GM21529 (cell line): ENCODE measurements at regions not wholly inside any gene's neighbourhood (a gene's known extent, or its start where the extent isn't known, plus 50 kb on each side); places are given as distances from the start of the nearest gene placed in this dataset.
A peak's percentile ranks its signal among the peaks of the same experiment; 100 is the strongest.

ENCODE experiments used
- ATAC-seq: cut with Tn5 transposase; IDR thresholded peaks from one replicate; pipeline ENCODE4 v1.9.1; 2021; ENCODE audit not compliant: unreplicated experiment

DNA sequence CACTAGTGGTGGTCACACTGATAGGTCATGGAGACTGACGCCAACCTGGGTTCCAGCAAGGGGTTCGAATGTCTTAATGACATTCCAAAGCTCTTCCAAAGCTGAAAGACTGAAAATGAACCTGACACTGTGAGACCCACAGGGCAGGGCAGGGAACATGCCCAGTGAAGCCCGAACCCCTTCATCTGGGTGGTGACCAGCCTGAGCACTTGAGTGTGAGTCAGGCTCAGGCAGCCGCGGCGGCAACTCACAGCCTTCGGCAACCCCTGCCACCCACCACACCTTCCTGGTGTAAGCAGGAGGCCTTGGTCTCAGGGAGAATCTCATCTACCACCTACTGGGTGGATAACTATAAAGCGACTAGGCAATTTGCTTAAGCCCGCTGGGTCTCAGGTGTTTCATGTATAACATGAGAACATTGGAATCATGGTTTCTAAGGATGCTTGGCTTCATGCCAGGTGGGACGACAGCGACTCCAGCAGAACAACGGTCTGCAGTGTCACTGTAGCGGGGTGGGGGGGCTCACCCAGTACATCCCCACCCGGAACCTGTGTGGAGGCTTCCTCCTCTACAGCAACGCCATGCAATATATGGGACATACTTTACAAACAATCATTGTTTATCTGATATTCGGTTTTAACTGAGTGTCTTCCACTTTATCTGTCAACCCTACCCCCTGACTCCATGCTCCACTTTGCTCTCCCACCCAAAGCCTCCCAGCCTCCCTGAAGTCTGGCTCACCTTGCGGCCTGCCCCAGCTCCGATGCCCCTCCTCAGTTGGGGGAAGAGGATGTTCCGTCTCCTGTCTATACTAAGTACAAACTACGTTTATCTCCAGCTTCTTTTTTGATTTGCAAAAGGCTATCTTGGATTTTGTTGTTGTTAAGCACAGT is 125.0 kb upstream of the MEF2A start:
- no peak for ATAC-seq

DNA sequence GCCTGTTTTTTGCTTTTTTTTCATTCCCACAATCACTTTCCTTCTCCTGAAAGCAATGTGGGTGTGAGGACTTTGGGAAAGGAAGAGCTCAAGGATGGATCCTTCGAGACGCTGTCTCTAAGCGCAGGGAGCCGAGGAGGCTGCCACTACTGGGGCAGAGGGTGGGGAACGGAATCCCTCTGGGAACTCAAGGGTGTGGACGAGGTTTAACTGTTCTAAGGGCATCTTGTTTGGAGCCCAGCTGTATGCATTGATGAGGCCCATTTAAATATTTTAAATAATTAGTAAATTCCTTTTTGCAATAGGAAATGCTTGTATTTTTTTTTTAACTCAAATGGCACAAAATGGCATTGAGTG is 124.4 kb upstream of the MEF2A start:
- ATAC-seq, result no peak

DNA sequence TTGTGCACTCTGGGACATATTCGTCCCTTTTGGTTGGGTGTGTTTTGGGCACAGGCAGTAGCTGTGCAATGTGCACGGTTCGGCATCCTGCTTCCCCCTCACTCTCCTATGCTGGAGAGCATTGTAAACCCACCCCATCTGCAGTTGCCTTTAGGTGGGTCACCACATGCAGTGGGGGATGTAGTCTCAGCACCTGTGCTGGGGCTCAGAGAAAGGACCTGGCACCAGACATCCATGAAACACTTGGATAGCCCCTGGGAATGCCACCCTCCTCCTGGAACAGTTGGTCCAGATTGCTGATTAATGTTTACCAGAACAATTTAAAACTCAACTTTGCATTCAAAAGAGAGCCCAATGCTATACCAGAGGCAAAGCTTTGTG is 123.9 kb upstream of the MEF2A start:
- no peak for ATAC-seq

DNA sequence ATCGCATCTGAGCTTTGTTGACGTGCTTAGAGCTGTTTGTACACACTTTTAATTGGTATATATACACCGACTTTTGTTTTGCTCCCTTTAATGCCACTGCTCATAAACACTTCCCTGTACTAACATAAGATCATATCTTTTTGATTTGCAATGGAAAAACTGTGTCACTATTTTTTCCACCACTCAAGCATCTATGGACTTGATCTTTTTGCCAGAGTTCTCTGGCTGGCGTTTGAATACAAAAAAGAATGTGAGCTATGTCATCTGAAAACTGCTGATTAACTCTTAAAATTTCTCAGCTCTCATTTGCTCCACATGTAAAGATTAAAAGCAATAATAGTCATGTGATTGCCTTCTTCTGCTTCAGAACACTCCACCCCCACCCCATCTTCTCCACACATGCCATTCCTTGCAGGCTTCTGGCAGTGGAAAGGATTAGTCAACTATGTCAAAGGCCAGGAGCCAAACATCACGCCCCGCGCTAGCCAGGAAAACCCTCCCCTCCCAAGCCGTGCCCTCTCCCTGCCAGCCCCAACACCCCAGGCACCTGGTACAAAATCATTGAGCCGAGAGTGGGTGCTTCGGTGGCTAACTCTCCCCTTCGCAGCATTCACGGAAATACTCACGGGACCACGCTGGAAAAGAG is 123.4 kb upstream of the MEF2A start:
- no peak for ATAC-seq

DNA sequence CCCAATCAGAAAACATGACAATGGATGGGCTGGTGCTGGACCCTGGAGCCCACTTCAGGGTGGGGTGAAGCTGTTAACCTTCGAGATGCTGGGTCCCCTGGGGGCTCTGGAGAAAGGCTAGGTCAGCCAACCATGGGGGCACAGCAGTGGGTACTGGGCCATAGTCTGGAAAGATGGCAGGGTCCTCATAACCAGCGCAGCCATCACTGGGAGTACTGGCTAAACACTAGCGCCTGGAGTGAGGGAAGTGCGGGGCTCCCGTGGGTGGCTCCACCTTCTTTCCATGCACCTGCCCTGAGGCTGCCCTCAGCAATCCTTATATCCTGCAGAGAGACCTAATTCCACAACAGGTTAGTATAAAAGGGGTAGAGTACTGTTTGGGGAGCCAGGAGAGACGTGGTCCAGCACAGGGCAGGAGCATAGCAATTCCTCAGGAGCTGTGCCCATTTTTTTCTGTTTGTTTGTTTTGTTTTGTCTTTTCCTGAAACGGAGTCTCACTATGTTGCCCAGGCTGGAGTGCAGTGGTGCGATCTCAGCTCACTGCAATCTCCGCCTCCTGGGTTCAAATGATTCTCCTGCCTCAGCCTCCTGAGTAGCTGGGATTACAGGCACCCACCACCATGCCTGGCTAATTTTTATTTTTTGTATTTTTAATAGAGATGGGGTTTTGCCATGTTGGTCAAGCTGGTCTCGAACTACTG is 122.6 kb upstream of the MEF2A start:
- ATAC-seq, result no peak

DNA sequence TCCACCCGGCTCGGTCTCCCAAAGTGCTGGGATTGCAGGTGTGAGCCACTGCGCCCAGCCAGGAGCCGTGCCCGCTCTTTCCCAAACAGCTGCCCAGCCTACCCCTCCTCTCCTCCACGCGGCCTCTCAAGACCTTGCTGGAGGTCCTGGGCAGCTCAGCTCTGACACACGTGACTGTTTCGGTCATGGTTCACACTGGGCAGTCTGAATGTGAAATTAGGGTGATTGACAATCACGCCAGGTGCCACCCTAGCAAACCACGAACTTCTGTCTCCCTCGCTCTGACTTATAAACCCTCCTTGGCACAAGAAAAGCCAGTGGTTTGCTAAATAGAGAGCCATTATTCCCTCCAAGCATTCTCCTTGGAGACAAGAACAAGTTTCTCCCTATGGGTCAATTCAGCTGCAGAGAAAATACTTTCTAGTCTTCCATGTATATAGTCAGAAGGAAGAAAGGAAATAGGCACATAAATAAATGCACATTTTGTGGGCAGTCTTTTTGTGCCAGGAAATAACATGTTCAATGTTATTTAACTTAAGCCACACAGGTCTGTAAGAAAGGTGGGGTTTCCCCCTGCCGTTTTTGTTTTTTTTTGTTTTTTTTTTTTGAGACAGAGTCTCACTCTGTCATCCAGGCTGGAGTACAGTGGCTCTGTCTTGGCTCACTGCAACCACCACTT is 121.9 kb upstream of the MEF2A start:
- ATAC-seq, result no peak

DNA sequence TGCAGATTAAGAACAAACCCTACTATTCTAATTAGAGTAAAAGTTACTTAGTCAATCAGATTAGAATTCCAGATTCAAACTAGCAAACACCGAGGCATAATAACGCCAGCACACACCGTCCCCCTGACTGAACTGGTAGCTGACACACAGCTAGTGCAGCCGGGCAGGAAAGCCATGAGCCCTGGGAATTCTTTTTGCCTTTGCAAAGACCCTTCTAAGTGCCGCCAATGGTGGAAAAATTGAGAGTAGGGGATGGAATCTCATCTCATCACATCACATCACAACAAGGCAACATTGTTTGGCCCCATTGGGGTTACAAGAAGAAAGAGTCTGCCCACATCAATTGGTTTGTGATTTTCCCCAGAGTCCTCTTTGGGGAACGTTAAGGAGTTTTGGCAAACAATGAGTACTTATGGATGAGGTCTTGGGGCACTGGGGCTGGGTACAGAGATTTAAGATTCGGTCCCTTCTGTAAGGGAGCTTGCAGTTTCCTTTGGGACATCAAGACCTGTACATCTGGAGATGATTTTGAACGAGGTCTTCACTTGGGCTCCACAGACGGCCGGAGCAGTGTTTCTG is 120.4 kb upstream of the MEF2A start:
- ATAC-seq, result no peak

DNA sequence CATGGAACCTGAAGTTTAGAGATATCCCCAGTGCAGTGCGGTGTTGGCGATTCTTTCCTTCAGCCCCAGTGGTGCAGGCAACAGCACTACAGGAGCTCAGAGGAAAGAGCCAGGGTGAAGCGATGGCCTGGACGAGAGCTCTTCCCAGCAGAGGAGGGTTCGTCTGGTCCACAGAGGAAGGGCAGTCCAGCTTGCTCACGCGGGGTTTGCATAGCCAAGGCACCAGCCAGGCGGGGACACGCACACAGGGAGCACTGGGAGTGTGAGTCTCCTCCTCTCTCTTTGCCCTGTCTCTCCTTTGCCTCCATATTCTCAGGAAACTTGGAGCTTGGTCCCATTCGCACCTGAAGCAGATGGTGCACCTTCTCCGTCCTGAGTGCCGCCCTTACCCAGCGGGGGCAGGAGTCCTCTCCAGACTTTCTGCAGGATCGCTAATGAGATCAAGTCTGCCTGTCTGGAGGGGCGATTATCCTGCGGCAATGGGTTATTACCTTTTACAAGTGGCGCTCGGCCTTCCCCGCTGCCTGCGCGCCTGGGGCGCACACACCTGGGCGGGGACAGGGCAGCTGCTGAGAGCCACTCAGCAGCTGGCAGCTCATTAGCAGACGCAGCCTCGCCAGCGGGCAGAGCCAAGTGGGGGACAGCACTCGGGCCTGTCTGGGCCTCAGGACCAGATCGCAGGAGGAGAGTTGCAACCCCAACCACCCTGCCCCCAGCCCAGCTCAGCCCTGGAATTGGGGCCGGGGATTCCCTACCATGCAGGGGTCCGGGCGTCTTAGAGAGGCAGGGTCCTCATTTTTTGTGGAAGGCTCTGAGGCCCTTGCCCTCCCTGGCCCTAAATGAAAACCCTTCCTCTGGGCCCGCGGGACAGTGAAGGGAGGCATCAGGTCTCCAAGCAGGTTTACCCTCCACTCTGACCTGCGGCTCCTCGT is 119.0 kb upstream of the MEF2A start:
- ATAC-seq, result no peak

DNA sequence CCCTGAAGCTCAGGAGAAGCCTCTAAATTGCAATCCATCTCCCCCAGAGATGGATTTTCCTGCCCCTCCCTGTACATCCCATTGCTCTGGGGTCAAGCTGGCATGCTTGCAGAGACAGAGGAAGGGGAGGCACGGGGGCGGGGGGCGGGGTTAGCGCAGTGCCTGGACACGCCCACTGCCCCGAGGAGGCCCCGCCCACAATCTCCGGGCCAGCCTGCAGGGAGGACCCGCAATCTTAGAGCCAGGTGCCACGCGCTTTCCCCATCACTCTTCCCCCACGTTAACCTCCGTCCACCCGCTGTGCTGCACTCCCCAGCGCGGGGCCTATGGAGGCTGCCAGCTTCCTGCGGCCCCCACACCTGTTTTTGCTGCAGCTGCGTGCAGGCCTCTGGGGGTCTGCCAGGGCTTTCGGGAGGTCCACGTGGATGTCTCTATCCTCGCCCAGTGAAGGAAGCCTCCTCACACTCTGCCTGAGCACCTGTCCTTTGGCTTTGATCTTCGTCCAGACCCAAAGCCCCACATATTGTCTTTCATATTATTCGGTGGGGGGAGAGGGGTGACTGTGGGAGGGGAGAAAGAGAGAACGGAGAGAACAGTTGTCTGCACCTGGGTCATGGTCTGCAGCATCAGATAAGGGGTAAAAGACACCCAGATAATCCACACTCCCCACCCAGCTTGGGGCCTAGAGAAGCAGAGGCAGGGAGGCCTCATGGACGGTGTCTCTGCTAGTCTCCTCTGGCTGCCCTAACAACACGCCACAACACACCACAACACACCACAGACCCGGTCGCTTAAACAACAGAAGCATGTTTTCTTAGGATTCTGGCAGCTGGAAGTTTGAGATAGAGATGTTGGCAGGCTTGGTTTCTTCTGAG is 118.0 kb upstream of the MEF2A start:
- ATAC-seq, result no peak

DNA sequence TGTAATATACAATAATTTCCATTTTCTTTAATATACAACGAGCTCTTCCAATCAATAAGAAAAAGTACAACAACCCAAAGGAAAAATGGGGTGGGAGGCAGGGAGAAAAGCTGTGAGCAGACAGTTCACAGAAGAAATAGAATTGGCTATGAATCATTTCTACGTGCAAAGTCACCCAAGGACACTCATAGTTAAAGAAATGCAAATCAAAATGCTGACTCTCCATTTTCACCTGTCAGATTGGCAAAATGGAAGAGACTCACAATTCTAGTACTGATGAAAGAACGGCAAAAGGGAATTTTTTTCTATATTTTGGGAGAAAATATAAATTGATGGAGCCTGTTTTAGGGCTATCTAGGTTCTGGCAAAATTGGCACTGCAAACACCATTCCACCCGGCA is 116.3 kb upstream of the MEF2A start:
- ATAC-seq, result no peak

DNA sequence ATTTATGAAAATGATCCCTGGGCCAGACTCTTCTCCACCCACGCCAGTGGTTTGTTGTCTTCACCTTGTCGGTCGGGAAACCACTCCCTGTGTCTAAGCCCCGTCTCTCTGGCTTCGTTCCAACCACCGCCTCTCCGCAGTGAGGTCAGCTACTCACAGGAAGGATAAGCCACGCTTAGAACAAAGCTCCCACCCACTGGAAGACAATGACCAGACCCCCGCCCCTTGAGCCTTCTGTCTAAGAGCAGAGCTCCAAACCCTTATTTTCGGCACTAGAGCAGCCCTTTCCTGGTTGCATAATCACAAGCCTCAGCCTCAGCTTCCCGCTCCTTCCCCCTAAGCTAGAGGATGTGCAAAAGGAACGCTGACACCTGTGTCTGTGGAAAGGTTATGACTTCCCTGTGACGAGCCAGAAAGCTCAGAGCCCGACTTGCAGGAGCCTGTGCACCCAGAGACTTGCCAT is 114.9 kb upstream of the MEF2A start:
- peak; percentile 47 for ATAC-seq

DNA sequence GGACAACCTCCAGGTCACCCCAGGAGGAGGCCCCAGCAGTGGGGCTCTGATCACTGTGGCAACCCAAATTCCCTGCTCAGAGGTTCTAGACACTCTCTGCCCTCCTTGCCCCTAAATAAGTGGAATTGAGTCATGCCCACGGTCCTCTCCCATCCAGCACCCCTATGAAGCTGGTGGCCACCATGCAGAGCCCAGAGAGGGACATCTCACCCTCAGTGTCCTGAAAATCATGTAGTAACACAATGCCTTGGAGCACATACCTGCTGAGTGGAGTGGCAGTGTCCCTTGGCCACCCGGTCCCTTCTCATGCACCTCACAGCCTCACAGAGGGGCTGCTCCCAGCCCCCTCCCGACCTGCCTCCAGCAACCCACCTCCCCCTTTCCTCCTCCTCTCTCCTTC is 114.3 kb upstream of the MEF2A start:
- ATAC-seq, result no peak

DNA sequence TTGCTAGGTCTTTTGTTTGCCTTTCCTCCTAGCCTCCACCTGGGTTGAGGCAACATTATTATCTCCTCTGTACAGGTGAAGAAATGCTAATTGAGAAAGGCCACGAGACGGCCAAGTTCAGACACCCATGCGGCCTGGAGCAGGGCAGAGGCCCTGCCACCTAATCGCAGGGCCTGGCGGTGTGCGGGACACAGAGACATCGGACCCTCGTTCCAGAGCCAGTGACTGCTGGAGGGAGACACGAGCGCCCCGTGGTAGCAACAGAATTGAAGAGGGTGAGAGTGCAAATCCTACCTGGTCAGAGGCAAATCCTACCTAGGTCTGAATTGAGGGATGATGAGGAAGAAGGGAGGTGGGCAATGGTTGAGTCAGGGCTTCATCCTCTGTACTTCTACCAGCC is 113.8 kb upstream of the MEF2A start:
- no peak for ATAC-seq

DNA sequence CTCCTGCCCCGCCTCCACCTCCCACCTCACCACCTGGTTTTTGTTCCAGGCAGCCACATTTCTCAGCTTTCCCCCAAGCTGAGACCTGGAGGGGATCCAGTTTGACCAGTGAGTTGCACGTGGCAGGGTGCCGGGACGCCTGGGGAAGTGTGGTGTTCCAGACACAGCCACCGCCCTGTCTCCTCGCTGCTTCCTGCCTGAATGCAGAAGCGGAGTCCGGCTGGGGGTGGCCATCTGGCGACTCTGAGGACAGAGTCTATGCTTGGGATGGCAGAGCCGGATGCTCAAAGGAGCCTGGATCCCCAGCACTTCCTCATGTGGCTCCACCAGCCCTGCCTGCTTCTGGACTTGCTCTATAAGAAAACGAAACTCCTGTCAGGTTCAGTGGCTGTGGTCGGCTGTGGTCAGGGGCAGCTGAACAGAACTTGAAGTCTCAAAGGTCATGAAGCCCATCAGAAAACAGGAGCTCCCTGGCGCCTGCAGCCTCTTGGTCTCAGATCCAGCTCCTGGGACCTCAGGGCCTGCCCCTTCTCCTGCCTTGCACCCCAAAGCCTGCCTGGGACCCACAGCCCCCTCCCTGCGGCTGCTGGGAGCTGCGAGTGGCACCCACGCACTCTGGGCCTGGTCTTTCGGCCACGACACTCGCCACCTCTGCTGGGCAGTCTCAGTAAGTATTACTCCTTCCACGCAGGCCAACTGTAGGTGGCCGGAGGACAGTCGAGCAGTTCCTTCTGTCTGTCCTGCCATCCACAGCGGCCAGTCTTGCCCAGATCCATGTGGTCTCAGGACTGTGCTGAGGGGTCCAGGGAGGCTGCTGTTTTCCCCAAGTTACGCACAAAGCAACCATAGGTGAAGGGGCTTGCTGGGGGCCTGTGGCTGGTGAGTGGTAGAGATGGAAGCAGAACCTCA is 112.8 kb upstream of the MEF2A start:
- peak; percentile 84 for ATAC-seq

DNA sequence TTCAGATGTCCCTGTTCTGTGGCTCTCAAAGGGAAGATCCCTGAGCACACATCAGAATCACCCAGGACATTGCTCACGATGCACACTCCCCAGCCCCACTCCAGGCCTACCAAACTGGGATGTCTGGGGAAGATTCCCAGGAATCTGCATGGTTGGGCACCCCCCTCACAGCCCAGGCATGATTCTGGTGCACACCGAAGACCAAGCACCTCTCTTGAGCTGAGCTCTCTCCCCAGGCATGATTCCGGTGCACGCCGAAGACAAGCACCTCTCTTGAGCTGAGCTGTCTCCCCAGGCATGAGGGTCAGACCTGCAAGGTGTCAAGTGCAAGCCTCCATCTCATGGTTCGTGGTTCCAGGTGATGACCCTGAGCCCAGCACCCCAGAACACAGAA is 112.2 kb upstream of the MEF2A start:
- no peak for ATAC-seq

DNA sequence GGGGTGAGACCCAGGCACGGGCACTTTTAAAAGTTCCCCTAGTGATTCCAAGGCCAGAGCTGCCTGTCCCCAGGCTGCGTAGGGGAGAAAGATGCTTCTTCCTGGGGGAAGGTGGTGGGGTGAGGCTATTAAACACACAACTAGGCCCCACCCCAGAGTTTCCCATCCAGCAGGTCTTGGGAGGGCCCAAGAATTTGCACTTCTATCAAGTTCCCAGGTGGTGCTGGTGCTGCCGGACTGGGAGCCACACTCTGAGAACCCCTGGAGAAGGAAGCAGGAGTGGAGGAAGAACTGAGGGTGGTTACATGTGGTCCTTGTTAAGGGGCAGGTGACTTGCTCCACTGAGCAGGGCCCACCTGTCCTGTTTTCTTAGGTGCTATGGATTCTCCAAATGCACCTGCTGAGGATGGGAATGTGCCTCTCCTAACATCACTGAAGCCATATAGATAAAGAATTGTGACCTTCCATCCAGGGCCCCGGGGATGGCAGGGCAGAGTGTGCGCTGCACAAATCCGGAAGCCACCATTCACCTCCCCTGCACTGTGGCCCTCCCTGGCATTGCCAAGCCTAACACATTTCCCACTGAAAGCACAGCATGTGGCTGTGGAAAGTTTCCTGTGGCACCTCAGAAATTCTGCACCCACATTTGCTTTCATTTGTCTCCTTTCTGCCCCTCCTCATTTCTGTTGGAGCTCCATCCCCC is 111.5 kb upstream of the MEF2A start:
- no peak for ATAC-seq
